Type B pancreatic cell (in vitro differentiated cells): ENCODE measurements at regions not wholly inside any gene's neighbourhood (a gene's known extent, or its start where the extent isn't known, plus 50 kb on each side); places are given as distances from the start of the nearest gene placed in this dataset.
"Not testable (repeated sequence)": the region's sequence is repeated elsewhere in the genome, so short reads cannot be mapped to it uniquely, and the experiment has no call there.

Experiments
- DNase-seq: peaks from one replicate; pipeline ENCODE4 v3.0.0; 2021; ENCODE audit warnings: mixed read lengths; ENCODE audit not compliant: unreplicated experiment; ENCODE audit errors: extremely low spot score
- H3K27ac Mint-ChIP-seq: 2 replicates; pipeline ENCODE4 v1.8.0; 2021; ENCODE audit warnings: mild to moderate bottlenecking, mixed read lengths
- H3K27me3 Mint-ChIP-seq: 2 replicates; pipeline ENCODE4 v1.8.0; 2021; ENCODE audit warnings: mixed read lengths
- H3K36me3 Mint-ChIP-seq: 2 replicates; pipeline ENCODE4 v1.8.0; 2021; ENCODE audit warnings: mixed read lengths
- H3K4me1 Mint-ChIP-seq: one replicate; pipeline ENCODE4 v1.8.0; 2021; ENCODE audit warnings: mixed read lengths; ENCODE audit not compliant: unreplicated experiment
- H3K4me3 Mint-ChIP-seq: 2 replicates; pipeline ENCODE4 v1.8.0; 2021; ENCODE audit warnings: mild to moderate bottlenecking, mixed read lengths
- H3K9me3 Mint-ChIP-seq: 2 replicates; pipeline ENCODE4 v1.8.0; 2021; ENCODE audit warnings: mixed read lengths
- TF ChIP-seq, protein P1 (sequence below): fragments of 200-600 bp; sonication (generic); conservative IDR thresholded peaks from 2 replicates; pipeline ENCODE4 v1.5.0; 2021; ENCODE audit warnings: antibody characterized with exemption, mild to moderate bottlenecking

DNA sequence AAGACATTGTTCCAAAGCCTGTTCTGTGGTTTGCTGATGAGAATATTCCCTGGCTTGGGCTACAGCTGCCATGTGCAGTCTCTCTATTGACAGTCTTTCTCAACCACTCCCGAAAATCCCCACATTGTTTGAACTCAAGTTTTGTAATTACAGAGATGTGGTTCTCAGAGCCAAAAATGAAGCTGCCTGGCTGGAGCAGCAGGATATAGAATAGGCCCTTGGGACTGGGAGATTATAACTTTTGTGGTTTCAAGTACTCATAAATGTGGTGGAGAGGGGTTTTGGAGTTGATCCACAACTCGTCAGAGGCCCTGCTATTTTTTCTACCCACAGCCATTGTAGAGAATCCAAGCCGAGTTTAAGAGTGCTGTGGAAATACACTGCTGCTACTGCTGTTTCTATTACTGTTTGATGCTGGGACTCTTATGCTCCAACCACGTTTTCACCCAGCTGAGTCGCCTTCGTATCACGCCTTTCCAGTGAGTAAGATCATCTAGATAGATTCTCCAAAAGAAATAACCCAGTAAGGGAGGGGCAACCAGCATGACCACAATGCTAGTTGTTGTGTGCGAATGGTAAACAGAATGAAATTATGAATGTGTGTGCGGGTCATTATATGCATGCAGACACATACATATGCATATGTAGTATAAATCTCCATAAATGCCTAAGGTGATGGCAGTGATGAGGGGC is 57.1 kb upstream of the ATXN3L start:
- no peaks in the 10 kb centered on the region for H3K36me3 Mint-ChIP-seq
- H3K9me3 Mint-ChIP-seq = peaks cover 5% of the 10 kb centered on the region
- H3K4me3 Mint-ChIP-seq = no peak overlapping the region
- TF ChIP-seq, protein P1, sequence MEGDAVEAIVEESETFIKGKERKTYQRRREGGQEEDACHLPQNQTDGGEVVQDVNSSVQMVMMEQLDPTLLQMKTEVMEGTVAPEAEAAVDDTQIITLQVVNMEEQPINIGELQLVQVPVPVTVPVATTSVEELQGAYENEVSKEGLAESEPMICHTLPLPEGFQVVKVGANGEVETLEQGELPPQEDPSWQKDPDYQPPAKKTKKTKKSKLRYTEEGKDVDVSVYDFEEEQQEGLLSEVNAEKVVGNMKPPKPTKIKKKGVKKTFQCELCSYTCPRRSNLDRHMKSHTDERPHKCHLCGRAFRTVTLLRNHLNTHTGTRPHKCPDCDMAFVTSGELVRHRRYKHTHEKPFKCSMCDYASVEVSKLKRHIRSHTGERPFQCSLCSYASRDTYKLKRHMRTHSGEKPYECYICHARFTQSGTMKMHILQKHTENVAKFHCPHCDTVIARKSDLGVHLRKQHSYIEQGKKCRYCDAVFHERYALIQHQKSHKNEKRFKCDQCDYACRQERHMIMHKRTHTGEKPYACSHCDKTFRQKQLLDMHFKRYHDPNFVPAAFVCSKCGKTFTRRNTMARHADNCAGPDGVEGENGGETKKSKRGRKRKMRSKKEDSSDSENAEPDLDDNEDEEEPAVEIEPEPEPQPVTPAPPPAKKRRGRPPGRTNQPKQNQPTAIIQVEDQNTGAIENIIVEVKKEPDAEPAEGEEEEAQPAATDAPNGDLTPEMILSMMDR = no peak
- peaks cover 8% of the 10 kb centered on the region for H3K4me1 Mint-ChIP-seq
- DNase-seq = no peak
- H3K27me3 Mint-ChIP-seq = no peaks in the 10 kb centered on the region
- H3K27ac Mint-ChIP-seq = no peak overlapping the region

DNA sequence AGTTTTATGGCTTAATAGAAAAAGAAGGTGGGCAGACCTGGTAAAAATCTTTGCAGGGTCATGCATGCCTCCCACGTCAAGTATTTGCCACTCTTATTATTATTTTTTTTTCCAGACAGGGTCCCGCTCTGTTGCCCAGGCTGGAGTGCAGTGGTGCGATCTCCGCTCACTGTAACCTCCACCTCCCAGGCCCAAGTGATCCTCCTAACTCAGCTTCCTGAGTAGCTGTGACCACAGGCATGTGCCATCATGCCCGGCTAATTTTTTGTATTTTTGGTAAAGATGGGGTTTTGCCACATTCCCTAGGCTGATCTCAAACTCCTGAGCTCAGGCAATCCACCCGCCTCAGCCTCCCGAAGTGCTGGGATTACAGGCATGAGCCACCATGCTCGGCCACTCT is 55.7 kb upstream of the ATXN3L start:
- H3K27me3 Mint-ChIP-seq, H3K4me1 Mint-ChIP-seq, H3K36me3 Mint-ChIP-seq, H3K4me3 Mint-ChIP-seq, H3K9me3 Mint-ChIP-seq, H3K27ac Mint-ChIP-seq, DNase-seq: not testable (repeated sequence)

DNA sequence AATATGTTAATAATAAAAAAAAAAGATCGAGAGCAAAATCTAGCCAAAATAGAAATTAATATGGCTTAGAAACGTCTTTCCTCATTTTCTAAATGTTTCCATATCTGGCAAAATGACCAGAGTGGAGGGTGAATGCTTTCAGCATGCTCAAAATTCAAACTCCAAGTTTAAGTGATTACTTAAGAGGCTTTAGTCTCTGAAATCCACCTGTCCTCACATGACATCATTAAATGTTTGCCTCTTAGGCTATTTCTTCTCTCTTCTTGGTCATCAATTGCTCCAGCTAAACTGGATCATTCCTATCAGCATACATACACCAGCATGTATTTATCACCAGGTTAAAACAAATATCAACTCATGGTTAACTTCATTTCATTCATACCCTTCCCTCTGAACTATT is 54.5 kb upstream of the ATXN3L start:
- TF ChIP-seq, protein P1 = no peak
- DNase-seq = no peak
- H3K36me3 Mint-ChIP-seq = no peaks in the 10 kb centered on the region
- no peaks in the 10 kb centered on the region for H3K27me3 Mint-ChIP-seq
- H3K4me3 Mint-ChIP-seq = no peak overlapping the region
- H3K27ac Mint-ChIP-seq = no peak overlapping the region
- H3K9me3 Mint-ChIP-seq = peaks cover 1% of the 10 kb centered on the region
- H3K4me1 Mint-ChIP-seq = peaks cover 5% of the 10 kb centered on the region

DNA sequence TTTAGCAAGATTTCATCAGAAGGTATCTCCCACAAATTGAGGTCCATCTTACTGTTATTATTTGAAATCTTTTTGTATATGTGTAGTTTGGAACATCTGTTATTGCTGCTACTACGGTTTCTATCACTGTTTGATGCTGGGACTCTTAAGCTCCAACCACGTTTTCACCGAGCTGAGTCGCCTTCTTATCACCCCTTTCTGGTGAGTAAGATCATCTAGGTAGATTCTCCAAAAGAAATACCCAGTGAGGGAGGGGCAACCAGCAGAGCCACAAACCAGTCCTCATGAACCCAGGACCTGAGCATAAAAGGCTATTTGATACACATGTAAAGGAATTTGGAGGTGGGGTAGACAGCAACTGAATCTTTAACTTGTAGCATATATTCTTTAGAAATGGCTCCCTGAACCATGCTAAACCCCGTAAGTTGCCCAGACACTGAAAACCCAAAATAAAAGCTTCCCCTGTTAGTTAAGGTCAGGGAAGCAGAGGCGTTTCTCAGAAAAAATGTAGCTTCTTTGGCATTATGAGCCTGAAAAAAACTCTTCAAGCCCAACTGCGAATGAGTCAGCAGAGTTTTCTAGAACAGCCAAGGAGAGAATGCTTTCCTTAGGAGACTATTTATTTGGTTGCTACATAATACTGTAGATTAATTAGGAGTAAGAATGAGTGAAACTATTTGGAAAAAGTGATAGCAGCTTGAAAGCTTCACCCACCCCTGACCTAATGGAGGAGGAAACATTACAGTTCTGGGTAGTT is 53.8 kb upstream of the ATXN3L start:
- peaks cover 9% of the 10 kb centered on the region for H3K4me1 Mint-ChIP-seq
- no peak for DNase-seq
- H3K27me3 Mint-ChIP-seq = no peaks in the 10 kb centered on the region
- H3K9me3 Mint-ChIP-seq = no peaks in the 10 kb centered on the region
- H3K27ac Mint-ChIP-seq = no peak overlapping the region
- no peaks in the 10 kb centered on the region for H3K36me3 Mint-ChIP-seq
- H3K4me3 Mint-ChIP-seq = no peak overlapping the region
- TF ChIP-seq, protein P1 = no peak

DNA sequence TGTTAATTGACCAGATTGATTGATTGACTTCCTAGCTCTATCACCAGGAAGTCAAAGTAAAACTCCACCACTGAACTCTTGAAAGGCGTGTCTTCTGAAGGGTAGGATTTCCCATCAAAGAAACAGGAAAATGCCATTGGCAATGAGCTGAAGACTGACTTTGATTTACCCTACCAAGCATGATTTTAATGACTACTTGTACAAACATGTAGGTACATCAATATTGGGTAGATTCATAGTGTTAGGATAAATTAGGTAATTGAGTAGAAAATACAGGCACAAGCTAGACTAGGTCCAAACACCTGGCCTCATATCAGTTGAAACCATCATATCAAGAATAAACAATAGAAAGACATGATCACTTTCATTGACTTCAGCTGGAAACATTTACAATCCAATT is 53.2 kb upstream of the ATXN3L start:
- Mint-ChIP-seq H3K9me3 (no peaks in the 10 kb centered on the region), H3K4me1 (peaks cover 9% of the 10 kb centered on the region), H3K36me3 (no peaks in the 10 kb centered on the region), H3K27ac (no peak overlapping the region), H3K4me3 (no peak overlapping the region), H3K27me3 (no peaks in the 10 kb centered on the region)
- no peak for DNase-seq
- TF ChIP-seq, protein P1 = no peak

DNA sequence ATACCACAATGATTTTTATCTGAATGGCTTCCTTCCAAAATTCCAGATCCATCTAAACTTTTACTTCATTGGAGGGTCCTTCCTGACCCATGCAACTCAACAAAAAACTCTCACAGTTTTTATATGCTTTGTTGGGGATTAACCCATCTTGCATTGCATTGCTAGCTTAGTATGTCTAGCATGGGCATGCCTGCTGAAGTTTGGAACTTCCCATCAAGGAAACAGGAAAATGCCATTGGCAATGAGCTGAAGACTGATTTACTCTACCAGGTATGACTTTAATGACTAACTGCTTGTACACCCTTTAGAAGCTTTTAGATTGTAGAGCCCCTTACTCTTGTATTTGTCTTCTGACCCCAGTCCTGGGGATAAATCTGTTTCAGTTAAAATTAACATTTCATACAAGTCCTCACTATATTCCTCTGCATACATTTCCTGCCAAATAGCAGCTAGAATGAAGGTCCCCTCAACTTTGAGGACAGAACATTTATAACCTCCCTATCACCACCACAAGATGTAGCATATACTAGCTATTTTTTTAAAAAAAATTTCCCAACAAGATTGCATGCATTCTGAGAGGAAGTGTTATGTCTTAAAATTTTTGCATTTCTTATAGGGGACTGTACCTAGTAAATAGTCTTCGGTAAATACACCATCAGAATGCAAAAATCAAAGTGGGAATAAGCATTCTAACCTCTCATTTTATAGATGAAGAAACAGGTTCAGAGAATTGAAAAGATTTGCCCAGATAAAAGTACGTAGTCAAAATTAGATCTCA is 52.5 kb upstream of the ATXN3L start:
- DNase-seq = no peak
- Mint-ChIP-seq H3K27me3 (no peaks in the 10 kb centered on the region), H3K9me3 (no peaks in the 10 kb centered on the region), H3K4me1 (peaks cover 8% of the 10 kb centered on the region), H3K4me3 (no peak overlapping the region), H3K36me3 (no peaks in the 10 kb centered on the region), H3K27ac (no peak overlapping the region)
- TF ChIP-seq, protein P1 = no peak
